ENCODE measurements at regions not wholly inside any gene's neighbourhood (a gene's known extent, or its start where the extent isn't known, plus 50 kb on each side); places are given as distances from the start of the nearest gene placed in this dataset.

DNA sequence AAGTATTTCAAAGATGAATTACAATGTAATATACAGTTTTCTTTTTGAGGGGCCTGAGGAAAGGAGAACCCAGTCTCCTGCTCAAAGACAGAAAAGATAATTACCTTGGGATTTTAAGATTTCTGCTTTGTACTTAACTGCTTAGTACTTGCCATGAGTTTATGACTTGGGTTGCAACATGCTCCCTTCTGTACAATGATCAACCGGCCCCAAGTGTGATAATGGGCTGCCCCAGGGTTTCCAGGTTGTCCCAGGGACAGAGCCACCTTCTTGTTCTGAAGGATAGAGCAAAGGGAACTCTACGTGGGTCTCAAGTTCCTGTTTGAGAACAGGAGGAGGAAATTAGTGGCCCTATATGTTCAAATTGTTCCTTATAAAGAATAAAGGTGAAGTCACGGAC is 104.8 kb downstream of the ABHD5 start:
- H3K27ac ChIP-seq = no peak overlapping the region
- no peak overlapping the region for H3K4me3 ChIP-seq
- H3K27me3 ChIP-seq = no peaks in the 10 kb centered on the region
- H3K36me3 ChIP-seq = no peaks in the 10 kb centered on the region
- no peaks in the 10 kb centered on the region for H3K4me1 ChIP-seq
- peaks cover 0 to 9% (median 0%) of the 10 kb centered on the region in 3 donors for H3K9me3 ChIP-seq
- 65 to 69% methylated on average over 2 to 3 of the region's 3 CpGs for WGBS, 2 donors (ENCODE audit: low coverage in 1 of 2)
- TF ChIP-seq EP300 (IDR thresholded peaks at IDR 0.05) = no peak
- TF ChIP-seq POLR2A (IDR thresholded peaks at IDR 0.05) = no peak
- TF ChIP-seq POLR2AphosphoS5 (IDR thresholded peaks at IDR 0.05) = no peak
- TF ChIP-seq, protein P1, sequence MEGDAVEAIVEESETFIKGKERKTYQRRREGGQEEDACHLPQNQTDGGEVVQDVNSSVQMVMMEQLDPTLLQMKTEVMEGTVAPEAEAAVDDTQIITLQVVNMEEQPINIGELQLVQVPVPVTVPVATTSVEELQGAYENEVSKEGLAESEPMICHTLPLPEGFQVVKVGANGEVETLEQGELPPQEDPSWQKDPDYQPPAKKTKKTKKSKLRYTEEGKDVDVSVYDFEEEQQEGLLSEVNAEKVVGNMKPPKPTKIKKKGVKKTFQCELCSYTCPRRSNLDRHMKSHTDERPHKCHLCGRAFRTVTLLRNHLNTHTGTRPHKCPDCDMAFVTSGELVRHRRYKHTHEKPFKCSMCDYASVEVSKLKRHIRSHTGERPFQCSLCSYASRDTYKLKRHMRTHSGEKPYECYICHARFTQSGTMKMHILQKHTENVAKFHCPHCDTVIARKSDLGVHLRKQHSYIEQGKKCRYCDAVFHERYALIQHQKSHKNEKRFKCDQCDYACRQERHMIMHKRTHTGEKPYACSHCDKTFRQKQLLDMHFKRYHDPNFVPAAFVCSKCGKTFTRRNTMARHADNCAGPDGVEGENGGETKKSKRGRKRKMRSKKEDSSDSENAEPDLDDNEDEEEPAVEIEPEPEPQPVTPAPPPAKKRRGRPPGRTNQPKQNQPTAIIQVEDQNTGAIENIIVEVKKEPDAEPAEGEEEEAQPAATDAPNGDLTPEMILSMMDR (IDR thresholded peaks at IDR 0.05) = no peak
- no peak for ATAC-seq

DNA sequence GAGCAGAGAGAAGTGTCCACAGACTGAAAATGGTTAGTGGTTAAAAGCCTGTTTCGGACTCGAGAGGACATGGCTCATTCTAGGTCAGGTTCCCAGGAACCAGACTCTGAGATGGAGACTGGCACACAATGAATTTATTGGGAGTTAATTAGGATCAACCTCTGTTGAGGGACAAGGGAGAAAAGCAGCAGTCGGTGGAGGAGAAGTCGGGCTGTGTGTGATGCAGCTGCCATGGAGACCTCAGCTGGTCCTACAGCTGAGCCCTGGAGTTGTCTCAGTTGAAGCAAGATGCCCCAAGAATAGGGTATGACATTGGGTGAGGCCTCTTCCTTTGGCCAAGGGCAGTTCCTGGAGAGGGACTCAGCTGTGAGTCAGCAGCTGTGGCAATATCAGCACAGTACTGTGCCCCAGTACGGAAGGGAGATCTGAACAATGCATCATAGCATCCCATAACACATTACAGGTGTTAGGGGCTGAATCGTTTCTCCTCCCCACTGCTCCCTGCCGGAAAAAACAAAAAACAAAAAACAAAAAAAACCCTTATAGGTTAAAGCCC is 105.4 kb downstream of the ABHD5 start:
- H3K27ac ChIP-seq = no peak overlapping the region
- 79 to 84% methylated on average over 5 to 7 of the region's 7 CpGs for WGBS, 2 donors (ENCODE audit: low coverage in 1 of 2)
- peaks cover 0 to 13% (median 0%) of the 10 kb centered on the region in 3 donors for H3K9me3 ChIP-seq
- H3K4me1 ChIP-seq = no peaks in the 10 kb centered on the region
- H3K36me3 ChIP-seq = no peaks in the 10 kb centered on the region
- TF ChIP-seq, protein P1 (IDR thresholded peaks at IDR 0.05) = no peak
- no peak for TF ChIP-seq POLR2AphosphoS5 (IDR thresholded peaks at IDR 0.05)
- no peak for TF ChIP-seq POLR2A (IDR thresholded peaks at IDR 0.05)
- TF ChIP-seq EP300 (IDR thresholded peaks at IDR 0.05) = no peak
- H3K27me3 ChIP-seq = no peaks in the 10 kb centered on the region
- ATAC-seq = no peak
- H3K4me3 ChIP-seq = no peak overlapping the region

- Histone ChIP-seq H3K4me3 (no peak overlapping the region), H3K9me3 (peaks cover 0 to 13% (median 0%) of the 10 kb centered on the region in 3 donors), H3K4me1 (no peaks in the 10 kb centered on the region), H3K27ac (no peak overlapping the region), H3K27me3 (no peaks in the 10 kb centered on the region), H3K36me3 (no peaks in the 10 kb centered on the region)
- ATAC-seq = no peak
- 75% methylated on average over 4 of the region's 5 CpGs; no CpG with 5 or more reads in 1 of the 2 donors for WGBS, 2 donors (ENCODE audit: low coverage in 1 of 2)
- TF ChIP-seq, protein P1 (IDR thresholded peaks at IDR 0.05) = no peak
- TF ChIP-seq POLR2A (IDR thresholded peaks at IDR 0.05) = no peak
- TF ChIP-seq POLR2AphosphoS5 (IDR thresholded peaks at IDR 0.05) = no peak
- TF ChIP-seq EP300 (IDR thresholded peaks at IDR 0.05) = no peak
These were observed 107.1 kb downstream of the ABHD5 start for GRCh38 chr3:43797794-43798193.

- WGBS, 2 donors (ENCODE audit: low coverage in 1 of 2) = 80 to 100% methylated on average over 1 of the region's 2 CpGs
- no peak for ATAC-seq
- no peaks in the 10 kb centered on the region for H3K9me3 ChIP-seq
- H3K36me3 ChIP-seq = no peaks in the 10 kb centered on the region
- no peak overlapping the region for H3K4me3 ChIP-seq
- H3K27ac ChIP-seq = no peak overlapping the region
- no peak for TF ChIP-seq POLR2AphosphoS5 (IDR thresholded peaks at IDR 0.05)
- TF ChIP-seq, protein P1 (IDR thresholded peaks at IDR 0.05) = no peak
- TF ChIP-seq EP300 (IDR thresholded peaks at IDR 0.05) = no peak
- TF ChIP-seq POLR2A (IDR thresholded peaks at IDR 0.05) = no peak
- H3K4me1 ChIP-seq = no peaks in the 10 kb centered on the region
- H3K27me3 ChIP-seq = no peaks in the 10 kb centered on the region
These were observed 120.1 kb downstream of the ABHD5 start for GRCh38 chr3:43810797-43811196.

- WGBS, 2 donors (ENCODE audit: low coverage in 1 of 2) = no CpG with 5 or more reads among the region's 1 CpG
- TF ChIP-seq EP300 (IDR thresholded peaks at IDR 0.05) (no peak), POLR2A (IDR thresholded peaks at IDR 0.05) (no peak), POLR2AphosphoS5 (IDR thresholded peaks at IDR 0.05) (no peak)
- TF ChIP-seq, protein P1 (IDR thresholded peaks at IDR 0.05) = no peak
- Histone ChIP-seq H3K9me3 (no peaks in the 10 kb centered on the region), H3K4me3 (no peak overlapping the region), H3K4me1 (no peaks in the 10 kb centered on the region), H3K27me3 (no peaks in the 10 kb centered on the region), H3K36me3 (no peaks in the 10 kb centered on the region), H3K27ac (no peak overlapping the region)
- no peak for ATAC-seq
These were observed 123.7 kb downstream of the ABHD5 start for GRCh38 chr3:43814461-43814860.

All from gastroesophageal sphincter (tissue), 4 donors.